HEK293 (cell line): ENCODE measurements at regions not wholly inside any gene's neighbourhood (a gene's known extent, or its start where the extent isn't known, plus 50 kb on each side); places are given as distances from the start of the nearest gene placed in this dataset.

Source experiments
- CTCF ChIA-PET: fragments of 350-600 bp; formaldehyde crosslinking; extraction: SDS; loops from one replicate; lab custom pipeline; 2021; ENCODE audit warnings: antibody characterized with exemption; lab: Yijun Ruan, JAX
- POLR2A ChIA-PET: fragments of 300-600 bp; formaldehyde crosslinking; extraction: SDS; loops from one replicate; lab custom pipeline; 2020; ENCODE audit warnings: antibody characterized with exemption, inconsistent platforms; lab: Yijun Ruan, JAX
- H3K27ac ChIP-seq: fragments of 200-500 bp; sonication (Bioruptor generic); 2 replicates; pipeline ENCODE4 v1.5.1; 2014; ENCODE audit warnings: low read depth, low read length, control low read depth, inconsistent platforms; ENCODE audit errors: extremely low read depth
- H3K36me3 ChIP-seq, 2 experiments: fragments of 200-500 bp in 1 of 2; sonication (Bioruptor generic) in 1 of 2; 1 replicate in 1 of 2; 2 replicates in 1 of 2; pipeline ENCODE4 v1.5.1; 2014 to 2017; ENCODE audit warnings: inconsistent platforms in 2 of 2, low read length in 2 of 2; ENCODE audit not compliant: control insufficient read depth in 2 of 2, insufficient read depth in 1 of 2
- H3K4me1 ChIP-seq: fragments of 200-500 bp; sonication (Bioruptor generic); 2 replicates; pipeline ENCODE4 v1.5.1; 2014; ENCODE audit warnings: mild to moderate bottlenecking, low read length, inconsistent platforms; ENCODE audit not compliant: control insufficient read depth, insufficient read depth
- H3K4me3 ChIP-seq: 2 replicates; pipeline ENCODE4 v1.5.1; 2011; ENCODE audit warnings: low read depth, mild to moderate bottlenecking, control low read depth, low read length, moderate library complexity
- H3K9me3 ChIP-seq: fragments of 200-500 bp; sonication (Bioruptor generic); 2 replicates; pipeline ENCODE4 v1.5.1; 2014; ENCODE audit warnings: low read depth, low read length, inconsistent platforms; ENCODE audit not compliant: control insufficient read depth, insufficient read depth
- KLF9 ChIP-seq: fragments of 450-650 bp; formaldehyde crosslinking; IDR thresholded peaks from 2 replicates; pipeline ENCODE4 v1.5.1; 2016; ENCODE audit warnings: missing biosample characterization, missing genetic modification characterization, low read depth
- YY1 ChIP-seq: fragments of 450-650 bp; formaldehyde crosslinking; IDR thresholded peaks from 2 replicates; pipeline ENCODE4 v1.5.1; 2018; ENCODE audit warnings: missing biosample characterization, missing genetic modification characterization
- ZBTB8A ChIP-seq: fragments of 450-650 bp; formaldehyde crosslinking; IDR thresholded peaks from 2 replicates; pipeline ENCODE4 v1.5.1; 2016; ENCODE audit warnings: missing biosample characterization, missing genetic modification characterization
- ZFHX2 ChIP-seq: fragments of 450-650 bp; formaldehyde crosslinking; conservative IDR thresholded peaks from 2 replicates; pipeline ENCODE4 v1.5.1; 2016; ENCODE audit warnings: missing biosample characterization, missing genetic modification characterization
- ZFP41 ChIP-seq: fragments of 450-650 bp; formaldehyde crosslinking; IDR thresholded peaks from 2 replicates; pipeline ENCODE4 v1.5.1; 2016; ENCODE audit warnings: missing biosample characterization, missing genetic modification characterization, borderline replicate concordance
- ZNF155 ChIP-seq: fragments of 450-650 bp; formaldehyde crosslinking; IDR thresholded peaks from 2 replicates; pipeline ENCODE4 v1.5.1; 2016; ENCODE audit warnings: missing biosample characterization, missing genetic modification characterization
- ZNF169 ChIP-seq: fragments of 450-650 bp; formaldehyde crosslinking; IDR thresholded peaks from 2 replicates; pipeline ENCODE4 v1.5.1; 2016; ENCODE audit warnings: missing biosample characterization, missing genetic modification characterization
- ZNF184 ChIP-seq: fragments of 450-650 bp; IDR thresholded peaks from 2 replicates; pipeline ENCODE4 v1.5.1; 2018; ENCODE audit warnings: missing biosample characterization, mild to moderate bottlenecking, missing genetic modification characterization
- ZNF311 ChIP-seq: fragments of 450-650 bp; formaldehyde crosslinking; IDR thresholded peaks from 2 replicates; pipeline ENCODE4 v1.5.1; 2017; ENCODE audit warnings: missing biosample characterization, missing genetic modification characterization, borderline replicate concordance
- ZNF514 ChIP-seq: fragments of 450-650 bp; formaldehyde crosslinking; IDR thresholded peaks from 2 replicates; pipeline ENCODE4 v1.5.1; 2016; ENCODE audit warnings: missing biosample characterization, missing genetic modification characterization
- ZNF585B ChIP-seq: fragments of 450-650 bp; formaldehyde crosslinking; IDR thresholded peaks from 2 replicates; pipeline ENCODE4 v1.5.1; 2016; ENCODE audit warnings: missing biosample characterization, missing genetic modification characterization
- ZNF707 ChIP-seq: fragments of 450-650 bp; formaldehyde crosslinking; IDR thresholded peaks from 2 replicates; pipeline ENCODE4 v1.5.1; 2016; ENCODE audit warnings: missing biosample characterization, missing genetic modification characterization
- ZNF791 ChIP-seq: fragments of 450-650 bp; formaldehyde crosslinking; IDR thresholded peaks from 2 replicates; pipeline ENCODE4 v1.5.1; 2016; ENCODE audit warnings: missing biosample characterization, missing genetic modification characterization
- ZNF837 ChIP-seq: fragments of 450-650 bp; formaldehyde crosslinking; IDR thresholded peaks from 2 replicates; pipeline ENCODE4 v1.5.1; 2016; ENCODE audit warnings: missing biosample characterization, missing genetic modification characterization
- TF ChIP-seq, protein P1 (sequence below): fragments of 450-650 bp; formaldehyde crosslinking; IDR thresholded peaks from 2 replicates; pipeline ENCODE4 v1.5.1; 2016; ENCODE audit warnings: missing biosample characterization, missing genetic modification characterization
- TF ChIP-seq, protein P2 (sequence below): fragments of 450-650 bp; formaldehyde crosslinking; IDR thresholded peaks from 2 replicates; pipeline ENCODE4 v1.5.1; 2016; ENCODE audit warnings: missing biosample characterization, missing genetic modification characterization, borderline replicate concordance
- TF ChIP-seq, protein P3 (sequence below): fragments of 450-650 bp; formaldehyde crosslinking; IDR thresholded peaks from 2 replicates; pipeline ENCODE4 v1.5.1; 2016; ENCODE audit warnings: missing biosample characterization, missing genetic modification characterization
- TF ChIP-seq, protein P4 (sequence below): IDR thresholded peaks from 2 replicates; pipeline ENCODE4 v1.6.1; 2011; ENCODE audit warnings: mild to moderate bottlenecking, low read depth, low read length, borderline replicate concordance
- TF ChIP-seq, protein P5 (sequence below): fragments of 450-650 bp; formaldehyde crosslinking; IDR thresholded peaks from 2 replicates; pipeline ENCODE4 v1.5.1; 2016; ENCODE audit warnings: missing biosample characterization, missing genetic modification characterization

DNA sequence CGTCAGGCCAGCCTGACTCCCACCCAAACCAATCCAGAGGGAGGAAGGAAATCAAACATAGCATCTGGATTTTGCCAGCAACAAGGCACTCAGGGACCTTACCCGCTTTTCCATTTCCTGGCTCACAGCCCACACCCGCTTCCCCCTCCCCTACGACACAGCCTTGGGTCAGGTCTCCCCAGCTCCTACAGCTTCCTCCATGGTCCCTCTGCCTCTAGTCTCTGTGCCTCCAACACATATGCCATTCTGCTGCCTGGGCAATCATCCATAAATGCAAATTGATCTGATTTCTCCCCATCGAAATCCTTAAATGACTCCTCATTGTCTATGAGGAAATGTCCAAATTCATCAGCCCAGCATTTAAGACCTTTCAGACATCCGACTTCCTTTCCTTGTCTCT is 53.2 kb upstream of the CUX1 start:
- ChIA-PET CTCF (no interaction called here), POLR2A (no interaction called here)
- Histone ChIP-seq H3K4me1 (no peaks in the 10 kb centered on the region), H3K4me3 (no peak overlapping the region), H3K27ac (no peak overlapping the region), H3K36me3 (no peaks in the 10 kb centered on the region), H3K9me3 (no peaks in the 10 kb centered on the region)
- TF ChIP-seq ZNF585B (tag by site-specific recombination) (no peak), ZNF184 (no peak), ZNF791 (tag by site-specific recombination) (no peak), ZNF169 (tag by site-specific recombination) (no peak), YY1 (tag by site-specific recombination) (no peak), ZFP41 (no peak), ZFHX2 (tag by site-specific recombination) (no peak), ZNF155 (no peak), ZNF837 (tag by site-specific recombination) (no peak), ZNF514 (tag by site-specific recombination) (no peak)
- TF ChIP-seq, protein P1, sequence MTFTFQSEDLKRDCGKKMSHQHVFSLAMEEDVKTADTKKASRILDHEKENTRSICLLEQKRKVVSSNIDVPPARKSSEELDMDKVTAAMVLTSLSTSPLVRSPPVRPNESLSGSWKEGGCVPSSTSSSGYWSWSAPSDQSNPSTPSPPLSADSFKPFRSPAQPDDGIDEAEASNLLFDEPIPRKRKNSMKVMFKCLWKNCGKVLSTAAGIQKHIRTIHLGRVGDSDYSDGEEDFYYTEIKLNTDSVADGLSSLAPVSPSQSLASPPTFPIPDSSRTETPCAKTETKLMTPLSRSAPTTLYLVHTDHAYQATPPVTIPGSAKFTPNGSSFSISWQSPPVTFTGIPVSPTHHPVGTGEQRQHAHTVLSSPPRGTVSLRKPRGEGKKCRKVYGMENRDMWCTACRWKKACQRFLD, result no peak

DNA sequence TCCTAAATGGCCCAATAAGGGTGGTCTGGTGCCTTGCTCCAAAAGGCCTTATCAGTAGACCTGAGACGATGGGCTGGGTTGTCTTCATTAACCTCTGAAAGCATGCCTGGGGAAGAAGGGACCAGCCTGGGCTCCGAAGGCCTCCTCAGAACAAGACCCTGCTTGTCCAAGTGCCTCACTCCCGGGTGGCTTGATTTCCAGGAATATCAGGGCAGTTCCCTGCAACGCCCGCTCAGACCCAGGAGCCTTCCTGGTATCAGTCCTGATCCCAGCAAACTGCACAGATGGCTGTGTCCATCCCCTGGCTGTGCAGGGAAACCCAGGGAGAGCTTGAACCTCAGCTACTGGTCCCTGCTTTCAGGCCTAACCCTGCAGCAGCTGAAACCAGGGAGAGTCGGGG is 49.9 kb upstream of the CUX1 start:
- CTCF ChIA-PET, result interaction anchor here (0.6 kb wide), 1 partner anchor 218 kb away, joined by 3 read pairs; no protein-coding TSS in a partner anchor
- Histone ChIP-seq H3K4me1 (no peaks in the 10 kb centered on the region), H3K9me3 (no peaks in the 10 kb centered on the region), H3K36me3 (no peaks in the 10 kb centered on the region), H3K27ac (no peak overlapping the region), H3K4me3 (no peak overlapping the region)
- POLR2A ChIA-PET, result interaction anchor here (0.7 kb wide), 1 partner anchor 12 kb away, joined by 5 read pairs; no protein-coding TSS in a partner anchor
- TF ChIP-seq KLF9, result no peak
- TF ChIP-seq, protein P2, sequence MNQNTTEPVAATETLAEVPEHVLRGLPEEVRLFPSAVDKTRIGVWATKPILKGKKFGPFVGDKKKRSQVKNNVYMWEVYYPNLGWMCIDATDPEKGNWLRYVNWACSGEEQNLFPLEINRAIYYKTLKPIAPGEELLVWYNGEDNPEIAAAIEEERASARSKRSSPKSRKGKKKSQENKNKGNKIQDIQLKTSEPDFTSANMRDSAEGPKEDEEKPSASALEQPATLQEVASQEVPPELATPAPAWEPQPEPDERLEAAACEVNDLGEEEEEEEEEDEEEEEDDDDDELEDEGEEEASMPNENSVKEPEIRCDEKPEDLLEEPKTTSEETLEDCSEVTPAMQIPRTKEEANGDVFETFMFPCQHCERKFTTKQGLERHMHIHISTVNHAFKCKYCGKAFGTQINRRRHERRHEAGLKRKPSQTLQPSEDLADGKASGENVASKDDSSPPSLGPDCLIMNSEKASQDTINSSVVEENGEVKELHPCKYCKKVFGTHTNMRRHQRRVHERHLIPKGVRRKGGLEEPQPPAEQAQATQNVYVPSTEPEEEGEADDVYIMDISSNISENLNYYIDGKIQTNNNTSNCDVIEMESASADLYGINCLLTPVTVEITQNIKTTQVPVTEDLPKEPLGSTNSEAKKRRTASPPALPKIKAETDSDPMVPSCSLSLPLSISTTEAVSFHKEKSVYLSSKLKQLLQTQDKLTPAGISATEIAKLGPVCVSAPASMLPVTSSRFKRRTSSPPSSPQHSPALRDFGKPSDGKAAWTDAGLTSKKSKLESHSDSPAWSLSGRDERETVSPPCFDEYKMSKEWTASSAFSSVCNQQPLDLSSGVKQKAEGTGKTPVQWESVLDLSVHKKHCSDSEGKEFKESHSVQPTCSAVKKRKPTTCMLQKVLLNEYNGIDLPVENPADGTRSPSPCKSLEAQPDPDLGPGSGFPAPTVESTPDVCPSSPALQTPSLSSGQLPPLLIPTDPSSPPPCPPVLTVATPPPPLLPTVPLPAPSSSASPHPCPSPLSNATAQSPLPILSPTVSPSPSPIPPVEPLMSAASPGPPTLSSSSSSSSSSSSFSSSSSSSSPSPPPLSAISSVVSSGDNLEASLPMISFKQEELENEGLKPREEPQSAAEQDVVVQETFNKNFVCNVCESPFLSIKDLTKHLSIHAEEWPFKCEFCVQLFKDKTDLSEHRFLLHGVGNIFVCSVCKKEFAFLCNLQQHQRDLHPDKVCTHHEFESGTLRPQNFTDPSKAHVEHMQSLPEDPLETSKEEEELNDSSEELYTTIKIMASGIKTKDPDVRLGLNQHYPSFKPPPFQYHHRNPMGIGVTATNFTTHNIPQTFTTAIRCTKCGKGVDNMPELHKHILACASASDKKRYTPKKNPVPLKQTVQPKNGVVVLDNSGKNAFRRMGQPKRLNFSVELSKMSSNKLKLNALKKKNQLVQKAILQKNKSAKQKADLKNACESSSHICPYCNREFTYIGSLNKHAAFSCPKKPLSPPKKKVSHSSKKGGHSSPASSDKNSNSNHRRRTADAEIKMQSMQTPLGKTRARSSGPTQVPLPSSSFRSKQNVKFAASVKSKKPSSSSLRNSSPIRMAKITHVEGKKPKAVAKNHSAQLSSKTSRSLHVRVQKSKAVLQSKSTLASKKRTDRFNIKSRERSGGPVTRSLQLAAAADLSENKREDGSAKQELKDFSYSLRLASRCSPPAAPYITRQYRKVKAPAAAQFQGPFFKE (tag by site-specific recombination), result no peak
- TF ChIP-seq, protein P3, sequence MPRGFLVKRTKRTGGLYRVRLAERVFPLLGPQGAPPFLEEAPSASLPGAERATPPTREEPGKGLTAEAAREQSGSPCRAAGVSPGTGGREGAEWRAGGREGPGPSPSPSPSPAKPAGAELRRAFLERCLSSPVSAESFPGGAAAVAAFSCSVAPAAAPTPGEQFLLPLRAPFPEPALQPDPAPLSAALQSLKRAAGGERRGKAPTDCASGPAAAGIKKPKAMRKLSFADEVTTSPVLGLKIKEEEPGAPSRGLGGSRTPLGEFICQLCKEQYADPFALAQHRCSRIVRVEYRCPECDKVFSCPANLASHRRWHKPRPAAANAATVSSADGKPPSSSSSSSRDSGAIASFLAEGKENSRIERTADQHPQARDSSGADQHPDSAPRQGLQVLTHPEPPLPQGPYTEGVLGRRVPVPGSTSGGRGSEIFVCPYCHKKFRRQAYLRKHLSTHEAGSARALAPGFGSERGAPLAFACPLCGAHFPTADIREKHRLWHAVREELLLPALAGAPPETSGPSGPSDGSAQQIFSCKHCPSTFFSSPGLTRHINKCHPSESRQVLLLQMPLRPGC (tag by site-specific recombination), result no peak
- TF ChIP-seq, protein P4, sequence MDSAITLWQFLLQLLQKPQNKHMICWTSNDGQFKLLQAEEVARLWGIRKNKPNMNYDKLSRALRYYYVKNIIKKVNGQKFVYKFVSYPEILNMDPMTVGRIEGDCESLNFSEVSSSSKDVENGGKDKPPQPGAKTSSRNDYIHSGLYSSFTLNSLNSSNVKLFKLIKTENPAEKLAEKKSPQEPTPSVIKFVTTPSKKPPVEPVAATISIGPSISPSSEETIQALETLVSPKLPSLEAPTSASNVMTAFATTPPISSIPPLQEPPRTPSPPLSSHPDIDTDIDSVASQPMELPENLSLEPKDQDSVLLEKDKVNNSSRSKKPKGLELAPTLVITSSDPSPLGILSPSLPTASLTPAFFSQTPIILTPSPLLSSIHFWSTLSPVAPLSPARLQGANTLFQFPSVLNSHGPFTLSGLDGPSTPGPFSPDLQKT, result no peak
- TF ChIP-seq ZNF707 (tag by site-specific recombination), result no peak
- TF ChIP-seq ZBTB8A (tag by site-specific recombination), result no peak
- no peak for TF ChIP-seq ZNF311 (tag by site-specific recombination)
- TF ChIP-seq, protein P5, sequence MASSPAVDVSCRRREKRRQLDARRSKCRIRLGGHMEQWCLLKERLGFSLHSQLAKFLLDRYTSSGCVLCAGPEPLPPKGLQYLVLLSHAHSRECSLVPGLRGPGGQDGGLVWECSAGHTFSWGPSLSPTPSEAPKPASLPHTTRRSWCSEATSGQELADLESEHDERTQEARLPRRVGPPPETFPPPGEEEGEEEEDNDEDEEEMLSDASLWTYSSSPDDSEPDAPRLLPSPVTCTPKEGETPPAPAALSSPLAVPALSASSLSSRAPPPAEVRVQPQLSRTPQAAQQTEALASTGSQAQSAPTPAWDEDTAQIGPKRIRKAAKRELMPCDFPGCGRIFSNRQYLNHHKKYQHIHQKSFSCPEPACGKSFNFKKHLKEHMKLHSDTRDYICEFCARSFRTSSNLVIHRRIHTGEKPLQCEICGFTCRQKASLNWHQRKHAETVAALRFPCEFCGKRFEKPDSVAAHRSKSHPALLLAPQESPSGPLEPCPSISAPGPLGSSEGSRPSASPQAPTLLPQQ (tag by site-specific recombination), result no peak
